ENCODE measurements at regions not wholly inside any gene's neighbourhood (a gene's known extent, or its start where the extent isn't known, plus 50 kb on each side); places are given as distances from the start of the nearest gene placed in this dataset.
"Not testable (repeated sequence)": the region's sequence is repeated elsewhere in the genome, so short reads cannot be mapped to it uniquely, and the experiment has no call there.

- DNase-seq (ENCODE audit: low read depth) = no peak
Measured at GRCh38 chr1:240722788-240723187, 110.8 kb upstream of the GREM2 start.

- no peak for DNase-seq (ENCODE audit: low read depth)
Measured at GRCh38 chr1:240720976-240721375, 109.0 kb upstream of the GREM2 start.

- DNase-seq (ENCODE audit: low read depth) = no peak
Measured at GRCh38 chr1:240719953-240720700, 108.2 kb upstream of the GREM2 start.

GRCh38 chr1:240716538-240716937, 104.6 kb upstream of the GREM2 start:
- DNase-seq (ENCODE audit: low read depth) = not testable (repeated sequence)

- DNase-seq (ENCODE audit: low read depth) = peak; percentile 14
Measured at GRCh38 chr1:240714568-240715292, 102.8 kb upstream of the GREM2 start.

GRCh38 chr1:240712014-240712731, 100.2 kb upstream of the GREM2 start:
- DNase-seq (ENCODE audit: low read depth) = no peak

GRCh38 chr1:240711020-240711419, 99.1 kb upstream of the GREM2 start:
- no peak for DNase-seq (ENCODE audit: low read depth)

GRCh38 chr1:240709676-240710075, 97.7 kb upstream of the GREM2 start:
- DNase-seq (ENCODE audit: low read depth) = no peak

GRCh38 chr1:240706150-240706935, 94.4 kb upstream of the GREM2 start:
- DNase-seq (ENCODE audit: low read depth) = peak; percentile 13

GRCh38 chr1:240705579-240705978, 93.6 kb upstream of the GREM2 start:
- DNase-seq (ENCODE audit: low read depth) = peak; percentile 40

GRCh38 chr1:240701412-240701811, 89.5 kb upstream of the GREM2 start:
- peak; percentile 84 for DNase-seq (ENCODE audit: low read depth)

- DNase-seq (ENCODE audit: low read depth) = no peak
Measured at GRCh38 chr1:240695416-240695815, 83.5 kb upstream of the GREM2 start.

- DNase-seq (ENCODE audit: low read depth) = no peak
Measured at GRCh38 chr1:240693844-240694243, 81.9 kb upstream of the GREM2 start.

GRCh38 chr1:240693036-240693435, 81.1 kb upstream of the GREM2 start:
- DNase-seq (ENCODE audit: low read depth) = no peak

GRCh38 chr1:240691909-240692705, 80.2 kb upstream of the GREM2 start:
- DNase-seq (ENCODE audit: low read depth) = peak; percentile 70

- no peak for DNase-seq (ENCODE audit: low read depth)
Measured at GRCh38 chr1:240691501-240691900, 79.5 kb upstream of the GREM2 start.

GRCh38 chr1:240687820-240688219, 75.9 kb upstream of the GREM2 start:
- DNase-seq (ENCODE audit: low read depth) = no peak

GRCh38 chr1:240683576-240683975, 71.6 kb upstream of the GREM2 start:
- no peak for DNase-seq (ENCODE audit: low read depth)

- no peak for DNase-seq (ENCODE audit: low read depth)
Measured at GRCh38 chr1:240682859-240683242, 70.9 kb upstream of the GREM2 start.

GRCh38 chr1:240682166-240682858, 70.4 kb upstream of the GREM2 start:
- DNase-seq (ENCODE audit: low read depth) = no peak
